H9 (cell line): ENCODE measurements at regions not wholly inside any gene's neighbourhood (a gene's known extent, or its start where the extent isn't known, plus 50 kb on each side); places are given as distances from the start of the nearest gene placed in this dataset.

Experiments
- DNase-seq: peaks from one replicate; pipeline ENCODE4 v3.0.0-alpha.2; 2017
- H2AFZ ChIP-seq: one replicate; pipeline ENCODE4 v1.6.1; 2013; ENCODE audit warnings: mild to moderate bottlenecking, low read length, control low read depth, moderate library complexity
- H2AK5ac ChIP-seq: 2 replicates; pipeline ENCODE4 v1.6.1; 2013; ENCODE audit warnings: low read length, control low read depth, mixed read lengths; ENCODE audit not compliant: insufficient read length
- H2BK120ac ChIP-seq: one replicate; pipeline ENCODE4 v1.6.1; 2013; ENCODE audit warnings: low read depth, mild to moderate bottlenecking, low read length, control low read depth, inconsistent platforms; ENCODE audit not compliant: poor library complexity, severe bottlenecking
- H2BK12ac ChIP-seq: 2 replicates; pipeline ENCODE4 v1.6.1; 2013; ENCODE audit warnings: low read length, control low read depth, mixed read lengths, low read depth; ENCODE audit not compliant: insufficient read length
- H2BK15ac ChIP-seq: 2 replicates; pipeline ENCODE4 v1.6.1; 2013; ENCODE audit warnings: low read depth, low read length, control low read depth
- H2BK20ac ChIP-seq: one replicate; pipeline ENCODE4 v1.6.1; 2013; ENCODE audit warnings: low read depth, mild to moderate bottlenecking, low read length, control low read depth, inconsistent platforms; ENCODE audit not compliant: poor library complexity, severe bottlenecking
- H2BK5ac ChIP-seq: 2 replicates; pipeline ENCODE4 v1.6.1; 2013; ENCODE audit warnings: low read length, control low read depth, mixed read lengths; ENCODE audit not compliant: insufficient read length
- H3K14ac ChIP-seq: 2 replicates; pipeline ENCODE4 v1.6.1; 2013; ENCODE audit warnings: low read length, control low read depth; ENCODE audit not compliant: insufficient read depth
- H3K18ac ChIP-seq: 2 replicates; pipeline ENCODE4 v1.6.1; 2013; ENCODE audit warnings: low read depth, mild to moderate bottlenecking, mixed read lengths, low read length, control low read depth; ENCODE audit not compliant: insufficient read length
- H3K23ac ChIP-seq: 2 replicates; pipeline ENCODE4 v1.6.1; 2013; ENCODE audit warnings: low read length, control low read depth, mixed read lengths, low read depth; ENCODE audit not compliant: insufficient read length
- H3K23me2 ChIP-seq: 2 replicates; pipeline ENCODE4 v1.6.1; 2013; ENCODE audit warnings: low read depth, mild to moderate bottlenecking, mixed read lengths, low read length, control low read depth; ENCODE audit not compliant: insufficient read length, poor library complexity, severe bottlenecking
- H3K27ac ChIP-seq: 2 replicates; pipeline ENCODE4 v1.5.1; 2013; ENCODE audit warnings: low read length, control low read depth, mixed read lengths, low read depth; ENCODE audit not compliant: insufficient read length
- H3K27me3 ChIP-seq: 2 replicates; pipeline ENCODE4 v1.6.1; 2013; ENCODE audit warnings: low read length, control low read depth, inconsistent platforms; ENCODE audit not compliant: insufficient read depth
- H3K4ac ChIP-seq: 2 replicates; pipeline ENCODE4 v1.6.1; 2013; ENCODE audit warnings: low read depth, mild to moderate bottlenecking, control low read depth, inconsistent platforms, low read length, moderate library complexity
- H3K4me1 ChIP-seq: 2 replicates; pipeline ENCODE4 v1.6.1; 2013; ENCODE audit warnings: low read length, control low read depth, inconsistent platforms; ENCODE audit not compliant: insufficient read depth
- H3K4me2 ChIP-seq: 2 replicates; pipeline ENCODE4 v1.6.1; 2013; ENCODE audit warnings: low read length, control low read depth, mixed read lengths; ENCODE audit not compliant: insufficient read length, insufficient read depth
- H3K56ac ChIP-seq: 2 replicates; pipeline ENCODE4 v1.6.1; 2013; ENCODE audit warnings: low read depth, mild to moderate bottlenecking, mixed read lengths, low read length, control low read depth; ENCODE audit not compliant: insufficient read length
- H3K79me1 ChIP-seq: 2 replicates; pipeline ENCODE4 v1.6.1; 2013; ENCODE audit warnings: low read depth, mild to moderate bottlenecking, moderate library complexity, low read length, control low read depth, inconsistent platforms; ENCODE audit not compliant: insufficient read depth, poor library complexity, severe bottlenecking
- H3K79me2 ChIP-seq: 2 replicates; pipeline ENCODE4 v1.6.1; 2013; ENCODE audit warnings: low read length, control low read depth, inconsistent platforms; ENCODE audit not compliant: insufficient read depth
- H3K9ac ChIP-seq: 2 replicates; pipeline ENCODE4 v1.6.1; 2013; ENCODE audit warnings: low read length, control low read depth, mixed read lengths; ENCODE audit not compliant: insufficient read length; ENCODE audit errors: extremely low read depth
- H3K9me3 ChIP-seq: one replicate; pipeline ENCODE4 v1.6.1; 2013; ENCODE audit warnings: low read depth, low read length, inconsistent platforms; ENCODE audit not compliant: control insufficient read depth
- H3T11ph ChIP-seq: one replicate; pipeline ENCODE4 v1.6.1; 2013; ENCODE audit warnings: mild to moderate bottlenecking, low read length, control low read depth, inconsistent platforms
- H4K20me1 ChIP-seq: one replicate; pipeline ENCODE4 v1.6.1; 2013; ENCODE audit not compliant: control insufficient read depth, insufficient read length, insufficient read depth
- H4K5ac ChIP-seq: 2 replicates; pipeline ENCODE4 v1.6.1; 2013; ENCODE audit warnings: low read depth, mild to moderate bottlenecking, mixed read lengths, low read length, control low read depth; ENCODE audit not compliant: insufficient read length
- H4K8ac ChIP-seq: replicated peaks from 2 replicates; pipeline ENCODE4 v1.6.1; 2013; ENCODE audit warnings: low read length, control low read depth, mixed read lengths, low read depth; ENCODE audit not compliant: insufficient read length
- H4K91ac ChIP-seq: 2 replicates; pipeline ENCODE4 v1.6.1; 2013; ENCODE audit warnings: low read depth, mild to moderate bottlenecking, moderate library complexity, mixed read lengths, low read length, control low read depth; ENCODE audit not compliant: insufficient read length
- H3K27ac Mint-ChIP-seq, 3 experiments: 2 replicates in 2 of 3; 3 replicates in 1 of 3; pipeline ENCODE4 v1.8.0; 2020 to 2021; ENCODE audit warnings: mixed read lengths in 3 of 3, mild to moderate bottlenecking in 1 of 3, moderate library complexity in 1 of 3
- H3K27me3 Mint-ChIP-seq: 2 replicates; pipeline ENCODE4 v1.8.0; 2021; ENCODE audit warnings: low read depth, mild to moderate bottlenecking, moderate library complexity, mixed read lengths
- H3K36me3 Mint-ChIP-seq, 3 experiments: 2 replicates in 2 of 3; 3 replicates in 1 of 3; pipeline ENCODE4 v1.8.0; 2020 to 2021; ENCODE audit warnings: low read depth in 3 of 3, mixed read lengths in 3 of 3; ENCODE audit not compliant: insufficient read depth in 1 of 3
- H3K4me1 Mint-ChIP-seq, 2 experiments: 2 replicates each; pipeline ENCODE4 v1.8.0; 2020; ENCODE audit warnings: mixed read lengths in 2 of 2
- H3K4me3 Mint-ChIP-seq, 2 experiments: 2 replicates in 1 of 2; 3 replicates in 1 of 2; pipeline ENCODE4 v1.8.0; 2020 to 2021; ENCODE audit warnings: mild to moderate bottlenecking in 2 of 2, mixed read lengths in 2 of 2, moderate library complexity in 1 of 2
- H3K9me3 Mint-ChIP-seq, 2 experiments: 2 replicates in 1 of 2; 3 replicates in 1 of 2; pipeline ENCODE4 v1.8.0; 2020; ENCODE audit warnings: mild to moderate bottlenecking in 2 of 2, mixed read lengths in 2 of 2, moderate library complexity in 1 of 2
- WGBS: extraction: QIAGEN DNeasy Blood & Tissue Kit; methylation state at CpG from one replicate; pipeline ENCODE4 v1.1.7; 2013; ENCODE audit warnings: missing lambda C conversion rate, low lambda C conversion rate, mixed read lengths; ENCODE audit not compliant: insufficient read length; ENCODE audit errors: extremely low coverage; 5-methylcytosine and 5-hydroxymethylcytosine counted together
- TF ChIP-seq, protein P1 (sequence below): fragments of 200-600 bp; sonication (generic); conservative IDR thresholded peaks from 3 replicates; pipeline ENCODE4 v1.8.0; 2021; ENCODE audit warnings: antibody characterized with exemption, mild to moderate bottlenecking

DNA sequence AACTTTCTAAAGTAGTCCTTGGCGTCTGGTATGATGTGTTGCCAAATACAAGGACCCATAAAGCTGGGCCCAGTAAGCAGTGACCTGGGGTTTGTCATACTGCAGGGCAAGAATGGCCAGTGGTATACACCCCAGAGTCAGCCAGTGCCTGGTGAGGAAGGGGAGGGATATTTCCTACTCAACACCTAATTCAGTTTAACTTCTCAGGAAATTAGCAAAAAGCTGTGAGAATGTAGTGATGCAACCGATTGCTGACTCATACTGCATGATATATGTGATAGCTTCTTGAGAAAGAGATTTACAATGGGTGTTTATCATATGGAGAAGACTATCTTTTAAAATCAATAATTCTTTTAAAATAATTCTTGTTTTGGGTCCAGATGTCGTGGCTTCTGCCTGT, 889.3 kb upstream of the CELF2 start:
- Histone ChIP-seq H3K18ac (no peak overlapping the region), H3K56ac (no peak overlapping the region), H3K27me3 (no peaks in the 10 kb centered on the region), H2BK120ac (no peak overlapping the region), H2BK20ac (no peak overlapping the region), H4K5ac (no peak overlapping the region), H3K23me2 (no peaks in the 10 kb centered on the region), H2BK15ac (no peak overlapping the region), H3K4me2 (no peak overlapping the region), H3K14ac (no peak overlapping the region), H2BK12ac (no peak overlapping the region), H3K79me2 (no peaks in the 10 kb centered on the region), H3K9ac (no peak overlapping the region), H3K79me1 (no peaks in the 10 kb centered on the region), H4K20me1 (no peaks in the 10 kb centered on the region), H3K4me1 (no peaks in the 10 kb centered on the region), H3K9me3 (no peaks in the 10 kb centered on the region), H4K8ac (no peak overlapping the region), H2AFZ (no peak overlapping the region), H3T11ph (no peak overlapping the region), H2AK5ac (no peak overlapping the region), H3K27ac (no peak overlapping the region), H4K91ac (no peak overlapping the region), H3K4ac (no peak overlapping the region), H2BK5ac (no peak overlapping the region), H3K23ac (no peak overlapping the region)
- WGBS, result no CpG with 5 or more reads among the region's 3 CpGs
- Mint-ChIP-seq H3K4me1 (no peaks in the 10 kb centered on the region), H3K9me3 (peaks cover 5 to 7% of the 10 kb centered on the region in 2 experiments; a peak in 4 of 5 replicates), H3K4me3 (no peak overlapping the region), H3K27me3 (no peaks in the 10 kb centered on the region), H3K36me3 (peaks cover 0 to 12% (median 0%) of the 10 kb centered on the region in 3 experiments; a peak in 4 of 7 replicates), H3K27ac (no peak overlapping the region; a peak in 1 of 7 replicates)
- no peak for DNase-seq
- TF ChIP-seq, protein P1, sequence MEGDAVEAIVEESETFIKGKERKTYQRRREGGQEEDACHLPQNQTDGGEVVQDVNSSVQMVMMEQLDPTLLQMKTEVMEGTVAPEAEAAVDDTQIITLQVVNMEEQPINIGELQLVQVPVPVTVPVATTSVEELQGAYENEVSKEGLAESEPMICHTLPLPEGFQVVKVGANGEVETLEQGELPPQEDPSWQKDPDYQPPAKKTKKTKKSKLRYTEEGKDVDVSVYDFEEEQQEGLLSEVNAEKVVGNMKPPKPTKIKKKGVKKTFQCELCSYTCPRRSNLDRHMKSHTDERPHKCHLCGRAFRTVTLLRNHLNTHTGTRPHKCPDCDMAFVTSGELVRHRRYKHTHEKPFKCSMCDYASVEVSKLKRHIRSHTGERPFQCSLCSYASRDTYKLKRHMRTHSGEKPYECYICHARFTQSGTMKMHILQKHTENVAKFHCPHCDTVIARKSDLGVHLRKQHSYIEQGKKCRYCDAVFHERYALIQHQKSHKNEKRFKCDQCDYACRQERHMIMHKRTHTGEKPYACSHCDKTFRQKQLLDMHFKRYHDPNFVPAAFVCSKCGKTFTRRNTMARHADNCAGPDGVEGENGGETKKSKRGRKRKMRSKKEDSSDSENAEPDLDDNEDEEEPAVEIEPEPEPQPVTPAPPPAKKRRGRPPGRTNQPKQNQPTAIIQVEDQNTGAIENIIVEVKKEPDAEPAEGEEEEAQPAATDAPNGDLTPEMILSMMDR, result no peak
